ENCODE measurements at regions not wholly inside any gene's neighbourhood (a gene's known extent, or its start where the extent isn't known, plus 50 kb on each side); places are given as distances from the start of the nearest gene placed in this dataset.
A peak's percentile ranks its signal among the peaks of the same experiment; 100 is the strongest.
"Not testable (repeated sequence)": the region's sequence is repeated elsewhere in the genome, so short reads cannot be mapped to it uniquely, and the experiment has no call there.

- ATAC-seq: no peak
Measured at GRCh38 chr14:98932431-98933325, 339.3 kb downstream of the BCL11B start.

GRCh38 chr14:98934569-98934968 lies 337.4 kb downstream of the BCL11B start:
- ATAC-seq: not testable (repeated sequence)

DNA sequence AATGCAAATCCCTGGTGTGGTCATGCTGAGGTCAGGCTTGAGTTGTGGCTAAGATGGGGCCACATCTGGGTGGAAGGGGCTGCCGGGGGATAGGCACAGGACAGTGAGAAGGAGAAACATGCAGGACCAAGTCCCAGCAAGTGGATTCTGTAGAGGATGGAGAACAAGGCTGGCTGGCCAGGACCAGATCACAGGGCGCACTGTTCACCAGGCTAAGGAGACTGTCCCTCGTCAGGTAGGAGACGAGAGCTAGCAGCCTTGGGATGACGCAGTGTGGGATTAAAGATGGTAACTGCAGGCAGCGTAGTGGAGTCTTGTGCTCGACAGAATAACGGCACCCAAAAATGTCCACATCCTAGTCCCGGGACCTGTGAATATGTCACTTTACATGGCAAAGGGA lies 336.1 kb downstream of the BCL11B start:
- no peak for ATAC-seq

DNA sequence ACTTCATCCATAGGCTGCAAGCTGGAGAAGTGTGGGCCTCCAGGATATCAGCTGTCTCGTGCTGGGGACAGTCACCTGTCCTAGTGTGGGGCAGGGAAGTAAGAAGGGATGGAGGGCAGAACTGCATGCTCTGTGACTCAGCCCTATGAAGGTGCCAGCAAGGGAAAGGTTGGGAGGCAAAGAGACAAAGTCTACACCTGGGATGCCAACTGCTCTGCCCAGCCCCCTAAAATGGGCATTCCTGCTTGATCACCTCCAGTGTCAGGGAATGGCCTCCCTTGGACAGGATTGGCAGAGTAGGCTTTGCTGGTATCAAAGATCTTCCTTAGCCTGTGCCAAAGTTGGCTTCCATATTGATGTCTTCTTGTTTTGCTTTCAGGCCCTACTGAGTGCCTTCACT lies 335.0 kb downstream of the BCL11B start:
- ATAC-seq: no peak

DNA sequence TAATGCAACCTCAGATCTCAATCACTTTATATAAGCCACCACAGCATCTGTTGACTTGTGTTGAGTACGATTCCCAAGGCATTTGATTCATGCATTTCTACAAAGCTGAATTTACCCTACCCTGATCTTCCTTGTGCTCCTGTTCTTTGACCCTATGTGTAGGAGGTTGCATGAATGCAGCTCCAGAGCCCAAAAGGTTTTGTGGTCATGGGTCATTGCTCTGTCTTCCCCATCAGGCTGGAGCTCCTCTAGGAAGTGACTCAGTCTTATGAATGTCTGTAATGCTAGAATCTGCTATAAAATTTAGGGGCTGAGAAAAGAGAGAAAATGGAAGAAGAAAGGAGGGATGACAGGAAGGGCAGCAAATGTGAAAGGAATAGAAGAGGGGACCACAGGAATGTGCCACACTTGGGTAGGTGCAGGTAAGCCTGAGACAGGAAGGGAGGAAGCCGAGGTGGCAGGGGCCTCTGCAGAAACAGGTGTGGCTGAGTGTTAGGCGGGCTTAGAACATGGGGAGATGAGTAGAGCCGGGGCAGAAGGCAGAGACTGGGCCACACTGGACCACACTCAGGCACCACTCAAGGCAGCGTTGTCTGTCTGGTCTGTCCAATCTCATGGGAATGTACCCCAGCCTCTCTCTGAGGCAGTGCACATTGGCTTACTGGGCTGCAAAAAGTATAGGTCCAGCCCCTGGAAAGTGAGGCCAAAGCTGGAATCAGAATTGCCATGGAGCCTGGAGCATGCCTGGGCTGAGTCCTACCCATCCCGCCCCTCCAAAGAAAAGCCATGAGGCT lies 334.1 kb downstream of the BCL11B start:
- no peak for ATAC-seq

DNA sequence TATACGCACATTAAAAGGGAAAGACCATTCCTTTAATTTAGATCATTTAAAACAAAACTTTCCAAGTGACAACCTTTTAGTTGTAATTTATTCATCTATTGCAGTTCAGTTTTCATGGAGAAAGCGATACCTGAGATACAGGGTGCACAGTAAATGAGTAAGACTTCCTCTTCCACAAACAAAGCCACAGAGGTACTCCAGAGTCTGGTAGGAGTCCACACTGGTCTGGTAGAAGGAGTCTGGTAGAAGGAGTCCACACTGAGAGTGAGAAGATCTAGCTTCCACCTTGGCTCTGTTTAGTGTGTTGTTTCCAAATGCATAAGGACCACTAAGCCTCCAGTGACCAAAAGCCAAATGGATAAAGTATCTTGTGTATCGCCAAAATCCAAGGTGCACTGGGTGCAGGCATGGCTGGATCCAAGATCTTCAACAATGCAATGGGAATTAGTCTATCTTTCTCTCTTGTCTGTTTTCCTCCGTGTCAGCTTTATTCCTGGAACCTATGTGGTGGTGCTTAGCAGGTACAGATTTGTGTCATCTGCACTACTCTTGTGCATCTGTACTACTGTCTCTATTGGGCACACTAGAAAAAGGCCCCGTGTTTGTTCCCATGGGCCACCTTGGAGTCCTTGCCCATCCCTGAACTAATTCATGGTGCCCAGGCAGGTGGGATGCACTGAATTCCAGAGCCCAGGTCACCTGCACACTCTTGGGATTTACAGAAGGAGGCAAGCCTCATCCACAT lies 331.1 kb downstream of the BCL11B start:
- ATAC-seq: no peak

DNA sequence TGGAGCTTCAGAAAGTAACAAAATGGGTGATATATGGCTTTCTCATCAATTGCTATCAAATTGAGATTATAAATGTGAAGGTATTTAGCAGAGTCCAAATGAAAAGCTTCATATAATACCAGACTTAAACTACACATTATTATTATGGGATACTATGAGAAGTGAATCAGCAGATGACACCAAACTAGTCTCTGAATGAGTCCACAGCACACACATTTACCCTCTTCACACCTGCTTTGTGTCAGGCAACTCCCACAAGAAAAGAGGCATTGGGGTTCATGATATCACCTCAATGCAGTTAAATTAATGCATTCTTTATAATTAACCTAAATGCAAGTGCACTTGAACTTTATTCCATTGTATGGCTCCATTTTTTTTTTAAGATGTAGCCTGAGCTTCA lies 330.5 kb downstream of the BCL11B start:
- no peak for ATAC-seq

DNA sequence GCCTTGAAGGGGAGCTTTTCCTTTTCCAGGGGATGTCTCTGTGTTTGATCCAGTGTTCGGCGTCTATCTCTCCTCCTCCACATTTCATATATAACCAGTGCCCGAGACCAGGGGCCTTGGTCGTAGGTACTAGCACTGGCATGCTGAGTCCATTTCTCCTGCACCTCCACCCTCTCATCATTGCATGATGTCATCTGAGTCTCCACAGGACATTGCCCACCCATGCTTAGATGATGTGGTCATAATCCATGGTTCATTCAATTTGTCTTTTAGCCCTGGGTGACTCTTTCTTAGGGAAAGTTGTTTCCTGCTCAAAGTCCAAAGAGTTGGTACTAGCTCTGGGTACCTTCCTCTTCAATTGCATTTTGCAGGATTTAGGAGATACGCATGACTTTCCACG lies 328.1 kb downstream of the BCL11B start:
- ATAC-seq: no peak

DNA sequence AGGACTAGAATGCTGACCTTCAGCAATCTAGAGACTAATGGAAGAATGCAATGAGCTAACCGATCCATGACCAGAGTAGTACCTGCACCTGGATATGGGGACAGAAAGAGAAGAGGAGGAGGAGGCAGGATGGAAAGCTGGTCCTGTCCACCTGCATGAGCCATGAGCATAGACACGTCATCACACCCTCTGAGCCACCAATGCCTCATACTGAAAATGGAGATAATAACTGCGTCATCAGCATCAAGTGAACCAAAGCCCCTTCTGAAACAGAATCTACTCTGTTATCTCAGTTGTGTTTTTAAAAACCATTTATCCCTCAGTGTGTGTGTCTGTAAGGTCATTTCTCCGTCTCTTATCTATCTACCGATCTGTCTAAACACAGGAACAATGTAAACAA lies 327.0 kb downstream of the BCL11B start:
- no peak for ATAC-seq

DNA sequence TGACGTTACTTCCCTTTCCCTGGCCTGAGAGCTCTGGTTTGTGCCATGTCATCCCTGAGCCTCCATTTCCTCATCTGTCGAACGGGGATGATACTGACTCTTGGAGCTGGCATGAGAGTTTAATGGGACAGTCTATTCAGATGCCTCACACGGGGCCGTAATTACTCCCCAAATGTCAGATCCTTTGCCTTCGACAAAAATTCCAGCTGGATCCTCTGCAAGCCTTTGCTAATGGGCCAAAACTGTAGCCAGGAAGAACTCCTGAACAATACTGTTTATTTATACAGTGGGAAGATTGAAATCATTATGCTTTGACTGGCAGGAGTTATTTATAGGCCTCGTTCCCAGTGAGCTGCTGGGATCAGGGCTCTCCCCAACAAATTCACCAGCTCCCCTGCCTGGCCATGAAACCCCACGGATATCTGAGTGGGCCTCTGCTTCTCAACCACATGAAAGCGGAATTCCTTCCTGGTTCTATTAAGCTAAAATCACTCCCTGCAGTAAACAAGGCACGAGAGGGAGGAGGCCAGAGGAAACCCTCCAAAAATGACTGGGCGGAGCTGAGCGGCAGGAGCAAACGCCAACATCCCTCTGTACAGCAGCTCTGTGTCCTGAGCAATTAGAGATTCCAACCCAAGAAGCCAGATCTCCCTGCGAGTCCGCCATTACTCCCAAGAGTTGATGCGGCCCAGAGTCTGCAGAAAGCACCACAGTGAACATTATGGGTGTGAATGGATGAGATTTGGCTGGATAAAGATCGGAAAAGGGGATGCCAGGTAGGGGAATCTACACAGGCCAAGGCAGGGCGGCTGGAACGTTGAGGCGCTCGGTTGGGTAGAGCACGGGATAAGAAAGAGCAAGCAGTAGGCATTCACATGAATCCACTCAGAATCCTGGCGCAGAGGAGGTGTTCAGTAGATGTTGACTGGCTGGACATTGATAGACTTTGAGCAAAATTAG lies 326.1 kb downstream of the BCL11B start:
- no peak for ATAC-seq

- no peak for ATAC-seq
Measured at GRCh38 chr14:98946940-98947339, 325.1 kb downstream of the BCL11B start.

DNA sequence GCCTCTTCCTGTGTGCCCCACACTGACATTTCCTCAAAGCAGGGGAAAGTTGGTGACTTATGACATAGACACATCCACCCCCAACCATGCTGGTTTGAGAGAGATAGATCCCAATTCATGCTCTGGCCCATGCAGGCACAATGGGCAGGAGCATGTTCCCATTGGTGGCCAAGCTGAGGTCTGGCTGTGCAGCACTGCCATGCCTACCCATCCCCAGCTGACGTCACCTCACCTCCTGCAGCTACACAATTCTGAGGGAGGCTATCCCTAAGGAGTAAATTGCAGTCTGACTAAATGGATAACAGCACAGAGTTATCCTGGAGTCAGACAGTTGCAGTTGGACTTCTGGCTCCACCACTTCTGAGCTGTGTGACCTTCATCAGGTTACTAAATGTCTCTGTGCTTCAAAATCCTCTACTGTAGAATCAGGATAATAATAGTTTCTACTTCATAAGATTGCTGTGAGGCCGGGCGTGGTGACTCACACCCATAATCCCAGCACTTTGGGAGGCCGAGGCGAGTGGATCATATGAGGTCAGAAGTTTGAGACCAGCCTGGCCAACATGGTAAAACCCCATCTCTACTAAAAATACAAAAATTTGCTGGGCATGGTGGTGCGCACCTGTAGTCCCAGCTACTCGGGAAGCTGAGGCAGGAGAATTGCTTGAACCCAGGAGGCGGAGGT lies 323.9 kb downstream of the BCL11B start:
- no peak for ATAC-seq

DNA sequence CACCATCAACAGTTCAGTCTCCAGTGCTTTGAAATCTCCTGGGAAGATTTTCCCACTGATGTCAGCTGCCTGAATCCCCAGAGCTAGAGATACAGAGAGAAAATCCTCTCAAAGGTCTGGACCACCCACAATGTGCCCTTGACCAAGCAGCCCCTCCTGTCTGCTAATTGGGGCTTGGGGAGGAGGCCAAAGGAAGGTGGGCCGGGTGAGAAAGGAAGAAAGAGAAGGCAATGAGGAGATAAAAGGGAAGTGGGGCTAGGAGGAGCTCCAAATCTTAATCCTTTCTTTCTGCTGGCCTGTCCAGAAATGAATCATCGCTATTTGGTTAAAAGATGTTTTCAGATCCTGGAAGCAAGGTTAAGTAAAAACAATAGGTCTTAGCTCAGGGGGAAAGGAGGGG lies 322.9 kb downstream of the BCL11B start:
- no peak for ATAC-seq

DNA sequence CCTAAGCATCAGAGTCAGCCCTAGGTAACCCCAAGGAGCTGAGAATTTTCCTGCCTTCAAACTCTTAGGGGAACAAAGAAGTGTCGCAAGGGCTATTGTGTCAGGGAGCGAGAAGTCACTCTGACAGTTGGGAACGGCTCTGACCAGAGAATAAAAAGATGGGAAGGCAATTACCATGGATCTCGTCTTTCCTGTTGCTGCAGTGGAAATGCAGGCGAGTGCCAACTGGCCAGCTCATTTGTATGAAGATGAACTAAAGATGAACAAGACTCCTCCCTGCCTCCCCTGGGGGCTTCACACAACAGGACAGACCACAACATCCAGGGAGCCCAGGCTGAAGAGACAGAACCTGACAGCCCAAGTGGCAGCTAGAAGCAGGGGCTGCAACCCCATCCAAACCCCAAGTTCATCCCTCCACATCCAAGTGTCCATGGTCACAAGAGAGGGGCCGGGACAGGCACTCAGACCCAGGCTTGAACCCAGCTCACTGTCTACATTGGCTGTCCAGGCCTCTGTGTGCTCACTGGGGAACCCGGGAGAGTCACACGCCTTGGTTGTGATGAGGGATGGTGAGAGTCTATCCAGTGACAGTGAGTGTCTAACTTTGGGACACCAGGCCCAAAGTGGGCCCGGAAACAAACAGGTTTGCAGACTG lies 322.4 kb downstream of the BCL11B start:
- ATAC-seq: no peak

- ATAC-seq: no peak
Measured at GRCh38 chr14:98950353-98950895, 321.6 kb downstream of the BCL11B start.

DNA sequence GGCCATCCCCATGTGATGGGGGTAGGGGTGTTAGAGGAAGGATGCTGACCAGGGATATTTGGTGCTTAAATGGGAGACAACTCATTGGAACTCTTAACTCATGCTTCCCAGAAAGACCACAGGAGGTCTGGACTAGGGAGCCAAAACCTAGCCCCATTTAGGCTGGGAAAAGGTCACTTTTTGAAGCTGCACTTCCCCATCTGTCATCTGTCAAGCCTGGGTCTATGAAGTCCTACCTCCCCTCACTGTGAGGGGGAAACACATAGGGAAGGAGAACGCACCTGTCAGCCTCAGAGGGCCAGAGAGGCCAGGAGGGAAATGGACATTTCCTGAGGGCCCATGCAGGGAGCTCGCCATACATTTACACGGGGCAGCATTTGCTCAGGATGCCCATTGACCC lies 321.0 kb downstream of the BCL11B start:
- ATAC-seq: no peak

DNA sequence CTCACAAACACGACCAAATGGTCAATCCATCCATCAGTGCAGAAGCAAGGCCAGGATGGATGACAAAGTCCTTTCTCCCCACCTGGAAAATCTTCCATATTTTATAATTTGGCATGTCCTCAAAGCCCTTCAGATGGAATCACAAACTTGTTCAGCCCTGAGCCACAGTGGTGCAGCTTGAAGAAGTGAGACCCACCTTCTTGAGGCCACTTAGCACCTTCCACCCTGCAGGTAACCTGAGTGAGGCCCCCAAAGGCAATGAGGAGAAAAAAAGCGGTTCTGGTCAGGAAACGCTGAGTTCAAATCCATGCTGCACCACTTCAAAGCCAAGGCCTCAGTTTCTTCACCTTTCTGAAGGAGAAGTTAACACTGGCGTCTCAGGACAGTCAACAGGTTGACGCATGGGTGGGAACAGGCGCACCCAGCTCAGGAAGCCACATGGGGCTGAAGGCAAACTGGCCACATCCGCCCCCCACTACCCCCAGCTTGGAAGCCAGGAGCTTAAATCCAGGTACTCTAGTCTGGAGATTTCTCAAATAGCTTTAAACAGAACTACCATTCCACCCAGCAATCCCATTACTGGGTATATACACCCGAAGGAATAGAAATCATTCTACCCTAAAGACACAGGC lies 320.4 kb downstream of the BCL11B start:
- ATAC-seq: no peak

DNA sequence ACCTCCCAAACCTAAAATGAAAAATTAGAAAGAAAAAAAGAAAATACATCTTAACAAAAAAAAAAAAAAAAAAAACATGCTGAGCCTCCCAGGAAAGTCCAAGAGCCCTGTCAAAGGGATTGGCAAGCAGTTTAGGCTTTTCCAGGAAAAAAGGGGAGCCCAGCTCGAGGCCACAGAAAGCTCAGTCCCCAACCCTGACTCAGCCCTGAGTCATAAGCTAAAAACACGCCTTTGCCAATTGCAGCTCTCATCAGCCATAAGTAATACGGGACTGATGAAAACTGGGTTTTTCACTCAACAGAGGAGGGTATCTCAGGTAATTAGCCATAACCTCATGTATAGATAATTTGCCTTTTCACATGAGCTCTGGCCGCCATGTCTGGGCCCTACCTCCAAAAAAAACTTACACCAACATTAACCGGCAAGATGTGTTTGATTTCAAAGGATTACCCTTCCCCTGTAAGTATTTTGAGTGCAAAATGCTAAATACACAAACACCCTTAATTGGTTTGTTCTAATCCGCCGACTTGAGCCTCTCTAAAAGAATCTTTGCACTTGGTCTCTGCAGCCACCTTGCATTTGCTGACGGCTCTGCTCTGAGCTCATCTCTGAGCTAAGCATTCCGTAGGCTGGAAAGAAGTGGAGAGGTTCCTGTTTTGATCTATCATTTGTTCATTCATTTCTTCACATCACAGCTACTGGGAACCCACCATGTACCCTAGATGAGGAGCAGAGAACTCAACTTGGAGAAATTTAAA lies 319.2 kb downstream of the BCL11B start:
- ATAC-seq: peak; percentile 37
